ENCODE measurements at regions not wholly inside any gene's neighbourhood (a gene's known extent, or its start where the extent isn't known, plus 50 kb on each side); places are given as distances from the start of the nearest gene placed in this dataset.

DNA sequence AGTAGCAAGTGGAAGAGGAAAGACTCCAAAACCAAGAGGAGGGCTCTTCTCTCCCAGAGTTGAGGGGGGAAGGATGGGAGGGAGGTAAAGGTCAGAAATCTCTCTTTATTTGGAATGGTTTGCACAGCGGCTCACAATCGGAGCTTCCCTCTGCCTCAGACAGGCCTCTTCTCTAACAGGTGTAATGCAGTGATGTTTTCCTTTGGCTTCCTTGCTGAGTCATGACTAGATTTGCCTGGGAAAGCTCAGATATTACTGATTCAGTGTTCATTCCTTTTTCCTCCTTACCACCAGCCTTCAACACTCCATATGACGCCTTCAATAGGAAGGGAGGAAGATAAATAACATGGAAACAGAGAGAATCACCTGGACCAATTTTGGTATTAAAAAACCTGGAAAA, 136.6 kb downstream of the RNF152 start:
- DNase-seq, result no peak

DNA sequence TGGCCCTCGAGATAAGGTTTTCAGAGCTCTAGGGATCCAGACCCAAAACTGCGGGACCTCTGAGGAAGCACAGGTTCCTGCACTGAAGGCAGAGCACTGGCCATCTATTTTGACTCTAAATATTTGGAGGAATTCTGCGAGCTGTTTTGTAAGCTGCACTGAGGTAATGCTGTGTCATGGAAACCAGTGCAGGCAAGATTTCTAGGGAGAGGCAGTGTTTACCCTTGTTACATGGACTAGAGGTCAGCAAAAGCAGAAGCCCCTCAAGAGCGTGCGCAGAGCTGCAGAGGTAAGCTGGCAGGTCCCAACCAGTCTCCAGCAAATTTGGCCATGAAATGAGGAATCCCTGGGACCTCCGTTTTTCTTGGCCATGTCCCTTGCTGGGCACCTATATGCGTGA, 137.3 kb downstream of the RNF152 start:
- DNase-seq, result no peak

DNA sequence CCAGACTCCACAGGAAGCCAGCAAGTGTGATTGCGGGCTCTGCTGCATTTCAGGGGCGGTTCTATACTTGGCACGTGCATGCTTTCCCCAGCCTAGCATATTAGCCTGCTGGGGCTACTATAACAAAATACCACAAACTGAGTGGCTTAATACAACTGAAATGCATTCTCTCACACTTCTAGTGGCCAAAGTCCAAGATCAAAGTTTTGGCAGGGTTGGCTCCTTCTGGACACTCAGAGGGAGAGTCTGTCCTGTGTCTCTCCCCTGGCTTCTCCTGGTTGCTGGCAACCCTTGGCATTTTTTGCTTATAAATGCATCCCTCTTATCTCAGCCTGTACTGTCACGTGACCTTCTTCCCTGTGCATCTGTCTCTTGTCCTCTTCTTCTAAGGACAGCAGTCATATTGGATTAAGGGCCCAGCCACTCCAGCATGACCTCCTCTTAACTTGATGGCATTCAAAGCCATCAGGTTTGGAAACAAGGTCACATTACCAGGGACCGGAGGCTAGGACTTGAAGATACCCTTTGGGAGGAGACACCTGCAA, 138.7 kb downstream of the RNF152 start:
- DNase-seq, result no peak

DNA sequence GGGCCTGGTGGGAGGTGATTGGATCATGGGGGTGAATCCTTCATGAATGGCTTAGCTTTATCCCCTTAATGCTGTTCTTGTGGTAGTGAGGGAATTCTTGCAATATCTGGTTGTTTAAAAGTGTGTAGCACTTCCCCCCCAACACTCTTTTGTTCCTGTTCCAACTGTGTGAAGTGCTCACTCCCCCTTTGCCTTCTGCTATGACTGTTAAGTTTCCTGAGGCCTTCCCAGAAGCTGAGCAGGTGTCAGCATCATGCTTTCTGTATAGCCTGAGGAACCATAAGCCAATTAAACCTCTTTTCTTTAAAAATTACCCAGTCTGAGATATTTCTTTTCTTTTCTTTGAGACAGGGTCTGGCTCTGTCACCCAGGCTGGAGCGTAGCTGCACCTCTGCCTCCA, 139.4 kb downstream of the RNF152 start:
- peak; percentile 49 for DNase-seq

DNA sequence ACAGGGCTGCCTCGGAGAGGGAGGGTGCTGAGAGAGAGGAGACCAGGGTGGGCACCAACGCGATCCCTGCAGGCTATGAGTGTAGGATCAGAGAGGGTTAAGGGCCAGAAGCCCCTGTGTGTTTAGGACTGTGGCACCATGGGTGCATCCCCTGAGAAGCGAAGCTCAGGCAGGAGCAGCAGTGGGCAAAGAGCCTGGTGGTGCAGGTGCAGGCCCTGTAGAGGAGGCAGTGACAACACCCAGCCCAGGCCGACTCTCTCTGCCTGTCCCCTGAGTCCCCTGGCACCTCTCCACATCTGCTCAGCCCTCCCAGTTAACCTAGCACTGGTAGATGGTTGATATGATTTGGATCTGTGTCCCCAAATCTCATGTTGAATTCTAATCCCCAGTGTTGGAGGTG, 139.8 kb downstream of the RNF152 start:
- DNase-seq, result no peak

DNA sequence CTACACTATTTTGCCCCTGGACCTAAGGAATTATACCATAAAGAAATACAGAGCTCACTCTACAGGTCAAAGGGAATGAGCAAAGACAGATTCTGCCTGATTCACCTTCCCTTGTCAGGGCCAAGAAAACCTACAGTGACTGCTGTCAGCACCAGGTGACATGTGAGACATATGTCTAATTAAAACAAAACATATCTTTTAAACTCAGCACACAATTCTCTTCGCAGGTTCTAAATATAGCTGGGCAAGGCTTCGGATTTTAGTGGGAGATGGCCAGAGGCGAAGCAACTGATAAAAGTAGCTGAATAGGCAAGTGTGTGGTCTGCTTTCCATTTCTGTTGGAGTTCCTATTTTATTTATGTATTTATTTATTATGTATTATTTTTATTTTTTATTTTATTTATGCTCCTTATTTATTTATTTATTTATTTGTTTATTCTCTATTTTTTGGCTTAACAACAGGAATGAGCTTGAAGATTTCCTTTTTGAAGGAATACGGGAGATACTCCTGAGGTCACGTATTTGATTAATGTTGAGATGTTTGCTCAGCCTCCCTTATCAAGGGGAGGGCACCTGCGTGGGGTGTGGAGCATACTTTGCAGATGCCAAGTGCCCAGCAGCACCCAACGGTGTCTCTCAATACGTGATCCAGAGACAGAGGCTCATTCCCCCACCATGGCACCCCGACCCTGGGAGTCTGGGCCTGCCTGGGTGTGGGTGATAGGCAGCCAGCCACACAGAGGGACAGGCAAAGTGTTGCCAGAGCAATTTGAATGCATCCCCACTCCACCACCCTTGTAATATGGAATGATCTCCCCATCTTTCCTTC, 141.8 kb downstream of the RNF152 start:
- no peak for DNase-seq

DNA sequence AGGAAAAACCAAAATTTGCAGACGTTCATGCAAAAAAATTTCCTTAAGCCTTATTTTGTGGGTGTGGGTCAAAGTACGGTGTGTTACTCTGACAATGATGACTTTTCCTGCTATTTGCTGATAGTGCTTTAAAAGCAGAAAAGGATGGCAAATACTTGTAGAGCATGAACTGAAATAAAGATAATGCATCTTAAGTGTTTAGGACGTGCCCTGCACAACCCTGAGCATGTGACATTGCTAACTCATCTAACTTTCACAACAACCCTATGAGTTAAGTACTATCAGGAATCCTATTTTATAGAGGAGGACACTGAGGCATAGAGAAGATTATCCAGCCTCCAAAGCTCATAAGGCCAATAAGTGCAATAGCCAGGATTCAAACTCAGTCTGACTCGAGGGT, 143.3 kb downstream of the RNF152 start:
- DNase-seq, result no peak

DNA sequence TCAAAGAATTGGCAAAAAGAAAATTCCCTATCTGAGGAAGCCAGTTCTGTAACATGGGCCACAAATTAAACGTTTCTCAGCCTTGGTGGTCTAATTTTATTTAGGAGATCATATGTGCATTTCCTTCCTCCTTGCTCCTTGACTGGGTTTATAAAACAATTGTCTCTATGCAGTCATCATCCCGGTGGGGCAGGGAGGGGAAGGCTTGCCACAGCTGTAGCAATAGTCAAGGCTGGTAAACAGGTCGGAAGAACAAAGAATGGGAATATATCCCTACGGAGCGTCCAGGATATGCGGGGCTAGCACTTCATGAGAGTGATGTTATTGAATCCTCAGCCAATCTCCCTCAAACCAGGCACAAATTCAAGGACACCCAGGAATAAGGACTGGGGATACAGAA, 143.8 kb downstream of the RNF152 start:
- DNase-seq, result peak; percentile 84

DNA sequence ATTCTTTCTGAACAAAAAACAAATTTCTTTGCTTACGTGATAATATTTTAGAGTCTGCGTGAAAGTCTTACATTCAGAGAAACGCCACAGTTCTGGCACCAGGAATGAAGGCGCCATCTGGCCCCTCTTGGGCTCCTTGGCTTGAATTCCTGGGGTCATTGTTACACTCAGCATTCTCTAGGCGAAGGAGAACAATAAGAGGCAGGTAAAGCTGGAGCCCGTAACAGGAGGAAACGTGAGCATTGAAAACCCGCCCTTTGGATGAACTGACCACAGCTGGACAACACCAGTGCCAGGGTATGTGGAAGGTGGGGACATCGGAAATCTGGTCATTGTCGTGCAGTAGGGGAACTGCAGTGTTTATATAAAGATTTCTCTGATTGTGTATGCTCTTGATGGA, 144.8 kb downstream of the RNF152 start:
- DNase-seq, result peak; percentile 87

DNA sequence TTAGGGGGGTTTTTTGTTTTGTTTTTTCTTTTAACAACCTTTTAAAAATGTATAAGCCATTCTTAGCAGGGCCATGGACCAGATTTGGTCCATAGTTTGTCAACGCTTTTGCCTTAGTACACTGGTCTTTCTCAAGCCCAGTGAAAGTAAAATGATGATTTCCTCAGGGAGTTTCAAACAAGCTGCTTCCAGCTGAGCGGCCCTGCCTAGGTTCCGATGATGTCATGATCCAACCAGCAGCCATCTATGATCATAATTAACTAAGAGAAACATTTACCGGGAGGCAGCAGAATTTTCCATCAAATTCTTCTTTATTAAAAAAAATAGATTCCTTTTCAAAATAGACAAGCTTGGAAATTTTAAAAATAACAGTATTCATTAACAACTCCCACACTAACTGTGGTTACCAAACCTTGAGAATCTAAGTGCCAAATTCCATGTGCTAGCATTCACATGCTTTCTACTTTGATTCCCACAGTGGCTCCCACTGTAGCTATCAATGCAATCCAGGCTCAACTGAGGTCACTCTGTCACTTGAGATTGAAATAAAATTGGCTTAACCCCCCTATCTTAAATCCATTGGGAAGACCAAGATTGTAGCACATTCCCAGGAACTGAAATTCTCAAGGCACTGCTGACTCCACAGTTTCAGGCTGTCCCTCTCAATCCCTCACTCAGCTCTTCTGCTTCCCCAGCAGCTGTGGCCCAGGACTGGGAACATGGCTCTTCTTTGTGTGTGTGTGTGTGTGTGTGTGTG, 148.9 kb downstream of the RNF152 start:
- DNase-seq, result no peak

DNA sequence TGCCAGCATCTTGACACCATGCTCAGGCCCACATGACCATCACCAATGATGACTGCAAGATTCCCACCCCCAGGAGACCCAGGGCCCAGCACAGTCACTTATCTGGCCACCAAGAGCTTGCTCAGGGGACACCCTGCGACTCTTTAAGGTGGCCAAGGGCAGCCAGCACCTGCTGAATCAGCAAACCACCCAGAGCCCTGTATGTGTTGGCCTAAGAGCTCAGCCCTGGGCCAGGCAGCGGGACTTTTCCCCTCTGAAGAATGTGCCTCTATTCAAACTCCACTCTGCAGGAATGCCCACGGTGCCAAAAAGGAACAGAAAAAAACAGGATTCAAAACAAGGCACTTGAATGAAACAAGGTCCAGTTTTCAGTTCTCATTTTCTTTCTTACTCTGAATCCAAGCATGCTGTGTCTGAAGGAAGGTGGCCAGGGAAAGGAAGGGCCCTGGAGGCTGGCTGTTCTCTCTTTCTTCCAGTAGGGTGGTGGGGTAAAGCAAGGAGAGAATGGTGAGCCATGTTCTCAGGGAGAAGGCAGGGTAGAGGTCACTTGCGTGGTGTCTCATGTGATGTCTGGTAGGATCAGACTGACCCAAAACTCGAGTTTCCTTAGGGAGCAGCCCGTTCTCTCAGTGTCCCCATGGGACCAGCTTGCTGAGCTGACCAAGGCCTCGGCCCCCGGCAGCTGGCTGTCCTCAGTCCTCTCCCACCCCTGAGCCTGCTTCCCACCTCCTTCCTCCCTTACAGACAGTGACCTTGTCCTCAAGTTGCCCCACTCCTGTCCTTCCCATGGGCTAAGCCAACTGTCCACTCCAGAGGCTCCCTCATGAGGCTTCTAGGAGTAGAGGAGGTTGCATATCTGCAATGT, 150.0 kb downstream of the RNF152 start:
- no peak for DNase-seq

DNA sequence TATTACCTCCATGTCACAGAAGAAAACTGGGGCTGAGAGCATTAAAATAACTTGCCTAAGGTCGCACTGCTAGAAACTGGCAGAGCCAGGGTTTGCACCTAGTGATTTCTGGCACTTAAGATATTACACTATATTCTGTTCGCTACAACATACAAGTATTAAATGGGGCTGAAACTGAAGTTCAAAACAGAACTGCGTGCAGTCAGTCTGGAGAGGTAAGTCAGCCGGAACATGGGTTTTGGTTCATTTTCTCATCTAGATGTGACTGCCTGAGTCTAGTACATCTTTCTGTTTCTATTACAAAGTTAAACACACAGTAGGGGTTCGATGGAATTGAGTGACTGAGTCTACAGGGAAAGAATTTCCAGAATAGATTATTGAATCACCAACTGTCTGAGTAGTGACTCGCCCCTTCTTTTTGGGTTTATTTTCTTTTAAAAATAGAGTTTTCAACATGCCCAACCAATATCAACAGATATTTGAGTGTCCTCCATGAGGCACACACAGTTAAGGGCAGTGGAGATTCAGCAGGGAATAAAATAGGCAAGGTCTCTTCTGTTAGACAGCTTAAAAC, 150.8 kb downstream of the RNF152 start:
- no peak for DNase-seq

DNA sequence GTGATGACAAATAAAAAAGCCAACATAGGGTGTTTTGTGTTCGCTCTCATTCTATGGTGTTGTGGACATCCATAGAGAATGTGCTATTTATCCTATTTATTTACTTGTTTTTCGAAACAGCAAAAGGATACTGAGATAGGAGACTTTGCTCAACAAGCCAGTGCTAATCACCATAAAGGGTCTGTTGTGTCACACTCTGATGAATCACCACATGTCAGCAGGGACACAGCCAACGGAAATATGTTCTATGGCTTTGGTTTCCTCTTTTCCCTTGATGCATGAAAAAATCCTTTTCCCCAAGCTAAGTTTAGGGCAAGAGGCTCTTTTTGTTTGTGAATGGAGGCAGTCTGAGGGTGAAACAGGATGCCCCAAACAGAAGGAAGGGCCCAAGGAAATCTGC, 154.3 kb downstream of the RNF152 start:
- peak; percentile 69 for DNase-seq

DNA sequence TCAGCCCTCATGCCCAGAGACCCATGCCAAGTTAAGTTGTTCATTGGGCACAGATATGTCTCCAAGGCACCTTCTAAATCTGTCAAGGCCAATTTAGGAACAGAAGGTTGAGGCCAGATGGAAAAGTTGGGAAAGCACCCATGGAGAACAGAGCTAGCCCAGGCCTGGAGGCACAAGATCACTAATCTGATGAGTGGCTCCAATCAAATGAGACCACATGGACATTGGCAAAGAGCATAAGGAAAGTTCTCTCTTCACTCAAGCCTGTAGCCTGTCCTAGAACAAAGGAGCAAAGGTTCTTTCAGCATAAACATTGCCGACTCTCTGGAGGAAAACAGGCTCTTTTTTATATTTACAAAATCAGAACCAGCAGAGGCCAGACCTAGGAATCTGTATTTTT, 154.8 kb downstream of the RNF152 start:
- DNase-seq, result no peak

DNA sequence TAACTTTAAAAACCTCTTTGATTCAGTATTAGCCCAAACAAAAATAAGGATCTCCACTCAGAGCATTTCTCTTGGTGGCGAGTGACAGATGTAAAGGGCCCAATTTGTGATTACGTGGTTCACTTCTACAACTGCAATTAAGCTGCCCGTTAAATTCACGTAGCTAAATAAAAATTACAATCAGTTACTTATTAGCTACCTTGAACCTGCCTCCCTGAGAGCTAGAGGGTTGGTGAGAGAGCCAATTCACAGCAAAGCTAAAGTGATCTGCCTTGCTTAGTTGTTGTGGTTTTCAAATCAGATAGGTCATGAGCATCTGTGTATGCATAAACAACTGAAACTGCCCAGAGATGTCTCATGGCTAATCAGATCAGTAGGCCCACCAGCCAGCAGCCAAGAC, 156.7 kb downstream of the RNF152 start:
- DNase-seq, result no peak

DNA sequence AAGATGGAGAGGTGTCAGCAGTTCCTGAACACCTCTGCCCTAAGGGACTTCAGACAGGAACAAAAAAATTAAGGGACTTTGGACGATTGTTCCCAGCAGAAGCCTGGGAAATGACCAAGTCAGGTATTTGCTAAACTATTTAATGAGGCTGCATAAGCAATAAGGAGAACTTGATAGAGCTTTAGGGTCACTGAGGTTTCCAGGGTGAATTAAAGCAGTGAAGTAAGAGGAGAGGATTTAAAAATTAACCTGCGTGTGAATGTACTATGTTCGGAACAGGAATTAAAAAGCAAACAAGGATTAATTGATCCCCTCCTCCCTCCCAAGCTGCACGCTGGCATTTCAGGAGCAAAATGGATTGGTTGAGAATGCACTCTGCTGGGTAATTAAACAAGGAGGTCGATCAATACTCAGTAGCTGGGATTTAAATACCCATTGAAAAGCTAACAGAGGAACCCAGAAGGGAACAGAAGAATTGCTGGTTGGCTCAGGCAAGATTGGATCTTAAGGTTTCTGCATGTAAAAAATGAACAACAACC, 157.2 kb downstream of the RNF152 start:
- no peak for DNase-seq

DNA sequence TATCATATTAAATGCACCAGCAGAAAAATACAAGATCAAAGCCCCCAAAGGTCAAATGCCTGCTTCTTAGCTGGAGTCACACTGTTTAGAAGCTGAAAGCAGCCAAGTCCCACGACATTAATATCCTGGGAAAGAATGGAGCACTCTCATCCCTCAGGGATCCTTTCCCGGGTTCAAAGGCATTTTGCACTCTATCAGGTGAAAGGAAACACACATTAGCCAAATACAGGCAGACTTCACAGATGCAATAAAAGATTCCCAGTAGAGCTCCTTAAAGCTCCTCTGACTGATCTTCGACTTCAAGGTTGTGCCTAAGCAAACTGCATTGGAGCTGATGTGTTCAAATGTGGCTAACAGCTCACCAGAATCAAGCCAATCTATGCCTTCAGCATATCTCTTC, 158.4 kb downstream of the RNF152 start:
- no peak for DNase-seq

DNA sequence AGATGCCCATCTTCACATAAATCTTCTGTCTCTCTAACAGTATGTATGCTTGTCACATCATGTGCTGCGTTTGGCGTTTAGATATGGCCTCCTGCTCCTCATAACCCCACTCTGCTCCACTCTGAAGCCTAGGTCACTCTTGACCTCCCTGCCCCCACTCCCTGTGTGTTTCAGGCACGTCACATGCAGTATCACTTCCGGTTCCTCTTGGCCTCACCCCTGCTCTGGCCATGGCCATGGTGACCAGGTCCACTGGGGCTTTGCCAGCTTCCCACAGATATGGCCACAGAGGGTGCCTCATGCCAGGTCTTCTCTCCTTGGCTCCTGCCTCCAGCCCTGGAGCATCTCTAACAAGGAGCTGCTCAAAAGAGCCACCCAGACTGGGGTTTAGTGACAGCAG, 160.0 kb downstream of the RNF152 start:
- DNase-seq, result no peak

DNA sequence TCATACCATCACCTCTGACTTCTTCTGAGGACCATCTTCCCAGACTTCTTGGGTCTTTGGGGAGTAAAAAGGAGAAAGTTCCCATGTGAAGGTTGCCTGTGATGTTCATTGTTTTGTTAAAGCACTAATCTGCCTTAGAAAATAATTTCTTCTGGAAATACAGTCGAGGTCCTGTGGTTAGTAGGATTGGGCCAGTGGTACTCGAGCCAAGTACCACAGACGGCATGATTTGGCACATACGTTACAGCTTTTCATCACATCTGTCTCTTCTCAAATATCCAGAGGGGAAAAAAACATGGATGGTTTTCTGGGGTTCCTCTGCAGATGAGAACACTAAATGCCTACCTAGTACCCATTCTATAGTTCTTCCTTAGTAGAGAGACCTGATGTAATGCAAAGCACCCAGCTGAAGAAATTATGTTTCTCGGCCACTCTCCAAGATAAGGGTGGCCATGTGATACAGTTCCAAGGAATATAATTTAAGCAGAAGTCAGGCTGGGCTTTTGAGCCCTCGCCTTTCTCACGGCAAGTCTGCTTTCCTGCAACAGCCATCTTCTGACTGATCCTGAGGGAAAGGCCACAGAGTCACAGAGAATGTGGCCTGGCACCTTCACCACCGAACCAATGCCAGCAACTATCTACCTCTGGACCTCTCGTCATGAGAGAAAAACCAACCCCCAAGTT, 161.0 kb downstream of the RNF152 start:
- no peak for DNase-seq

DNA sequence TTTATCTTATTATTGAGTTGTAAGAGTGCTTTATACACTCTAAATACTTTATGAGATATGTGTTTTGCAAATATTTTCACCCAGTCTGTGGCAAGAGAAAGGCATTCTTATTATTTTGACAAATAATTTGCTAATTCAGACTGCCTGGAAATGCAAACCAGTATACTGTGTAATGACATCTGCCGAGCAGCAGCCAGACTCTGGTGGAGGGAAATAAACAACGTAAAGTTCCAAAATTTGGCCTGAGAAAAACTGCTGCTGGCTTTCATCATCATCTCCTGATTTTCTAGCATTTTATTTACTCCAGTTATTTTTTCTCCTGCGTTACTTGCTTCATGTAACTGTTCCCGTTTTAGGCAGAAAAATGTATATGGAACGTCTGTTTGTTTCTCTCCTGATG, 161.6 kb downstream of the RNF152 start:
- no peak for DNase-seq

DNA sequence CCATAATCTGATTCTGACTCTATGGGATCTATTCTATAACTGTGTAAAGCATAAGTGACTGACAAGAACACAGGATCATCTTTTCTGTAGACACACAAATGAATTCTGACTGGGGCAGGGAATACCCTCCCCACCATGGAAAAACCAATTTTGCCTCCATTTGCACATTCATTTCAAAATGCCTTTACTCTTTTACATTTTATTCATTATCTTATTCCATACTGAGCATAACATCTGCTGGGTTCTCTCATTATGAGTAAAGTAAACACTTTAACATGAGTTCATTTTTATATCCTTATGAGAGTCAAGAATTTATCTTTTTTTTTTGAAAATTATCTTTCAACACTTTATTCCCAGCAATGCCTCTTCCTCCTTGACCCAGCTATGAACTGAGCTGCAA, 163.5 kb downstream of the RNF152 start:
- no peak for DNase-seq
